Mesenchymal stem cell (in vitro differentiated cells and primary cell): ENCODE measurements at regions not wholly inside any gene's neighbourhood (a gene's known extent, or its start where the extent isn't known, plus 50 kb on each side); places are given as distances from the start of the nearest gene placed in this dataset.

ENCODE experiments used
- DNase-seq: peaks from one replicate; pipeline ENCODE4 v3.0.0-alpha.2; 2013
- H2AFZ ChIP-seq: one replicate; pipeline ENCODE4 v1.6.1; 2013; ENCODE audit warnings: low read depth, mild to moderate bottlenecking, control low read depth, inconsistent platforms, low read length, moderate library complexity
- H2AK5ac ChIP-seq: 2 replicates; pipeline ENCODE4 v1.6.1; 2013; ENCODE audit warnings: low read length, moderate library complexity, mild to moderate bottlenecking, inconsistent platforms; ENCODE audit not compliant: severe bottlenecking
- H2BK120ac ChIP-seq: one replicate; pipeline ENCODE4 v1.6.1; 2013; ENCODE audit warnings: low read depth, mild to moderate bottlenecking, inconsistent platforms, low read length, moderate library complexity
- H2BK12ac ChIP-seq, 2 experiments: one replicate each; pipeline ENCODE4 v1.6.1; 2013; ENCODE audit warnings: inconsistent platforms in 2 of 2, low read length in 2 of 2, mild to moderate bottlenecking in 2 of 2, moderate library complexity in 2 of 2, control low read depth in 1 of 2
- H2BK15ac ChIP-seq: one replicate; pipeline ENCODE4 v1.6.1; 2013; ENCODE audit warnings: mild to moderate bottlenecking, low read depth, inconsistent platforms; ENCODE audit not compliant: poor library complexity, severe bottlenecking
- H2BK5ac ChIP-seq: 2 replicates; pipeline ENCODE4 v1.6.1; 2013; ENCODE audit warnings: low read depth, mild to moderate bottlenecking, low read length, control low read depth, inconsistent platforms; ENCODE audit not compliant: poor library complexity, severe bottlenecking
- H3K14ac ChIP-seq, 2 experiments: one replicate each; pipeline ENCODE4 v1.6.1; 2013; ENCODE audit warnings: inconsistent platforms in 2 of 2, low read length in 2 of 2, control low read depth in 1 of 2, mild to moderate bottlenecking in 1 of 2, moderate library complexity in 1 of 2
- H3K18ac ChIP-seq, 2 experiments: one replicate each; pipeline ENCODE4 v1.6.1; 2013; ENCODE audit warnings: inconsistent platforms in 2 of 2, low read length in 2 of 2, control low read depth in 1 of 2, low read depth in 1 of 2, mild to moderate bottlenecking in 1 of 2
- H3K23ac ChIP-seq, 2 experiments: one replicate each; pipeline ENCODE4 v1.6.1; 2013; ENCODE audit warnings: inconsistent platforms in 2 of 2, low read length in 2 of 2, mild to moderate bottlenecking in 2 of 2, moderate library complexity in 2 of 2, control low read depth in 1 of 2
- H3K27ac ChIP-seq: 2 replicates; pipeline ENCODE4 v1.5.1; 2013; ENCODE audit warnings: mild to moderate bottlenecking, moderate library complexity, low read length, control low read depth, inconsistent platforms; ENCODE audit not compliant: poor library complexity, severe bottlenecking
- H3K27me3 ChIP-seq, 2 experiments: 2 replicates each; pipeline versions ENCODE4 v1.6.1 to v1.7.0; 2013; ENCODE audit warnings: low read length in 2 of 2, mild to moderate bottlenecking in 2 of 2, moderate library complexity in 2 of 2, control low read depth in 1 of 2, inconsistent platforms in 1 of 2; ENCODE audit not compliant: control insufficient read depth in 1 of 2, insufficient read depth in 1 of 2
- H3K36me3 ChIP-seq, 2 experiments: 2 replicates each; pipeline versions ENCODE4 v1.6.1 to v1.7.0; 2013; ENCODE audit warnings: low read length in 2 of 2, control low read depth in 1 of 2, inconsistent platforms in 1 of 2, low read depth in 1 of 2, mild to moderate bottlenecking in 1 of 2; ENCODE audit not compliant: insufficient read depth in 2 of 2, control insufficient read depth in 1 of 2
- H3K4ac ChIP-seq, 2 experiments: one replicate each; pipeline ENCODE4 v1.6.1; 2013; ENCODE audit warnings: inconsistent platforms in 2 of 2, low read length in 2 of 2, mild to moderate bottlenecking in 2 of 2, moderate library complexity in 2 of 2, control low read depth in 1 of 2, low read depth in 1 of 2
- H3K4me1 ChIP-seq: 2 replicates; pipeline ENCODE4 v1.6.1; 2013; ENCODE audit warnings: low read depth, low read length, control low read depth; ENCODE audit not compliant: control insufficient read depth, insufficient read depth
- H3K4me2 ChIP-seq: 2 replicates; pipeline ENCODE4 v1.6.1; 2013; ENCODE audit warnings: low read length, mild to moderate bottlenecking, inconsistent platforms; ENCODE audit not compliant: poor library complexity, severe bottlenecking
- H3K4me3 ChIP-seq, 2 experiments: 2 replicates each; pipeline versions ENCODE4 v1.5.1 to v1.7.0; 2013; ENCODE audit warnings: low read length in 2 of 2, mild to moderate bottlenecking in 2 of 2, control low read depth in 1 of 2, low read depth in 1 of 2; ENCODE audit not compliant: insufficient read depth in 1 of 2
- H3K79me1 ChIP-seq: replicated peaks from 2 replicates; pipeline ENCODE4 v1.6.1; 2013; ENCODE audit warnings: mild to moderate bottlenecking, control low read depth, low read length, inconsistent platforms; ENCODE audit not compliant: poor library complexity, severe bottlenecking
- H3K9ac ChIP-seq: 2 replicates; pipeline ENCODE4 v1.7.0; 2013; ENCODE audit warnings: mild to moderate bottlenecking, low read length, moderate library complexity
- H3K9me3 ChIP-seq: 2 replicates; pipeline ENCODE4 v1.7.0; 2013; ENCODE audit warnings: mild to moderate bottlenecking, low read length; ENCODE audit not compliant: control insufficient read depth
- H4K8ac ChIP-seq: one replicate; pipeline ENCODE4 v1.6.1; 2013; ENCODE audit warnings: inconsistent platforms, mild to moderate bottlenecking, low read length, moderate library complexity
- H4K91ac ChIP-seq: one replicate; pipeline ENCODE4 v1.6.1; 2013; ENCODE audit warnings: mild to moderate bottlenecking, low read length, inconsistent platforms
- WGBS: methylation state at CpG from one replicate; pipeline ENCODE4 v1.1.7; 2013; ENCODE audit warnings: mixed read lengths; 5-methylcytosine and 5-hydroxymethylcytosine counted together

DNA sequence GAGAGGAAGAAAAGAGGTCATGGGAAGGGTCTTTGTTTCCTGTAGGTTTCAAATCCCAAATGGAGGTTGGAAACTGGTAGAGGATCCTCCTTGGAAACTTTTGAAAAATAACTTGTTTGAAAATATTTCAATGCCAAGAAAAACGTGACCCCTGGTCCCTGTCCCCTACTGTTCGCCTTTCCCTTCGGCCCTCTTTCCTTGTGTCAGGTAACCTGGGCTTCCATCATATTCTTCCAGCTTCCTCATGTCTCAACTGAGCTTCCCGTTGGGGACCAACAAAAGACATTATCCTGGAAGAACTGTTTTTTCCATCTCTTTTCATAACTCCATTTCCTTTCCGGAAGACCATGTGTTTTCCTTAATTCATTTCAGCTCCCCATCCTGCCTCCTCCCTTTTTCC is 266.8 kb upstream of the ANKRD55 start:
- Histone ChIP-seq H2AFZ (no peak overlapping the region), H4K8ac (no peak overlapping the region), H3K18ac (no peak overlapping the region), H2BK5ac (no peak overlapping the region), H3K27me3 (no peaks in the 10 kb centered on the region), H3K4ac (no peak overlapping the region), H3K4me3 (no peak overlapping the region), H3K79me1 (no peaks in the 10 kb centered on the region), H3K23ac (no peak overlapping the region), H2BK15ac (no peak overlapping the region), H3K4me1 (peaks cover 5% of the 10 kb centered on the region), H3K4me2 (no peak overlapping the region), H2BK12ac (peak overlapping the region in 1 of 2 experiments; percentile 57), H2BK120ac (no peak overlapping the region), H3K14ac (no peak overlapping the region), H3K9me3 (peaks cover 5% of the 10 kb centered on the region), H3K9ac (no peak overlapping the region), H4K91ac (no peak overlapping the region), H2AK5ac (no peak overlapping the region), H3K36me3 (peaks cover 0 to 6% of the 10 kb centered on the region in 2 experiments), H3K27ac (no peak overlapping the region)
- WGBS = 97% methylated on average over 5 of the region's 5 CpGs
- DNase-seq = no peak

DNA sequence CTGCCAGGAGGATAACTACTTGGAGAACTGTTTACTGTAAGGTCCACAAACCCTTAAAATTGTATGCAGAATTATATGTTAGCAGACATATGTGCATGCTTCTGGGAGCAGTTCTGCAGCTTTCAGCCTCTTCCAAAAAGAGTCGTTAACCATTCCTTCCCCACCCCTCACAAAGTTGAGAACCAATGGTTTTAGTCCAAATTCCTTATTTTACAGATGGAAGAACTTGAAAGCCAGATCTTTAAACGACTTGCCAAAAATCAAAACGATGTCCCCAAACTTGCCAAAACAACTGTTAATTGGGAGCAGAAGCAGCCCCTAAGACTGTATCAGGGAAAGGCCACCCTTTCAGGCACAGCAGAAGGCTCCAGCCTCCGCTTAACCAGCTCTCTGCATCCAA is 266.4 kb upstream of the ANKRD55 start:
- no peak overlapping the region for H4K91ac ChIP-seq
- H3K4ac ChIP-seq = no peak overlapping the region
- peak overlapping the region in 1 of 2 experiments; percentile 11 for H3K18ac ChIP-seq
- no peak overlapping the region for H3K4me3 ChIP-seq
- peaks cover 6% of the 10 kb centered on the region for H3K4me1 ChIP-seq
- no peak overlapping the region for H3K23ac ChIP-seq
- DNase-seq = no peak
- H3K79me1 ChIP-seq = no peaks in the 10 kb centered on the region
- no peak overlapping the region for H3K9ac ChIP-seq
- no peaks in the 10 kb centered on the region for H3K27me3 ChIP-seq
- no peak overlapping the region for H3K27ac ChIP-seq
- H2AFZ ChIP-seq = no peak overlapping the region
- H3K9me3 ChIP-seq = peaks cover 5% of the 10 kb centered on the region
- H3K4me2 ChIP-seq = no peak overlapping the region
- WGBS = 97% methylated on average over 3 of the region's 4 CpGs
- H2BK120ac ChIP-seq = no peak overlapping the region
- H2BK15ac ChIP-seq = no peak overlapping the region
- H2BK12ac ChIP-seq = no peak overlapping the region
- no peak overlapping the region for H2BK5ac ChIP-seq
- H3K36me3 ChIP-seq = peaks cover 0 to 6% of the 10 kb centered on the region in 2 experiments
- H2AK5ac ChIP-seq = no peak overlapping the region
- H3K14ac ChIP-seq = no peak overlapping the region
- no peak overlapping the region for H4K8ac ChIP-seq

DNA sequence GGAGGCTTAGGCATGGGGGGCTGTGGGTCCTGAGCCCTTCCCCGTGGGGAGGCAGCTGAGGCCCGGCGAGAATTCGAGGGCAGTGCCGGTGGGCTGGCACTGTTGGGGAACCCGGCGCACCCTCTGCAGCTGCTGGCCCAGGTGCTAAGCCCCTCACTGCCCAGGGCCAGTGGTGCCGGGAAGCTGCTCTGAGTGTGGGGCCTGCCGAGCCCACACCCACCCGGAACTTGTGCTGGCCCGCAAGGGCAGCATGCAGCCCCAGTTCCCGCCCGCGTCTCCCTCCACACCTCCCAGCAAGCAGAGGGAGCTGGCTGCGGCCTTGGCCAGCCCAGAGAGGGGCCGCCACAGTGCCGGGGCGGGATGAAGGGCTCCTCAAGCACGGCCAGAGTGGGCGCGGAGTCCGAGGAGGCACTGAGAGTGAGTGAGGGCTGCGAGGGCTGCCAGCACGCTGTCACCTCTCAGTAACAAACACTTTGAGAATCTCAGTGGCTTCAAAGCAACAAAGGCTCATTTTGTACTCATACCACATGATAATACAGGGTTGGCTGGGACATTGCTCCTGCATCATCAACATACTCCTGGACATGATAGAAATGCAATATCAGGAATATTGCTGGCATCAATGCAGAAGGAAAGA is 265.7 kb upstream of the ANKRD55 start:
- no peak overlapping the region for H3K4me3 ChIP-seq
- peak overlapping the region in 1 of 2 experiments; percentile 99 for H2BK12ac ChIP-seq
- H3K4ac ChIP-seq = peak overlapping the region in 1 of 2 experiments; percentile 82
- no peaks in the 10 kb centered on the region for H3K27me3 ChIP-seq
- peak overlapping the region; percentile 8 for H4K91ac ChIP-seq
- H4K8ac ChIP-seq = no peak overlapping the region
- no peaks in the 10 kb centered on the region for H3K79me1 ChIP-seq
- H3K9ac ChIP-seq = no peak overlapping the region
- no peak overlapping the region for H2BK5ac ChIP-seq
- peaks cover 0 to 6% of the 10 kb centered on the region in 2 experiments for H3K36me3 ChIP-seq
- no peak overlapping the region for H3K27ac ChIP-seq
- peak overlapping the region in 1 of 2 experiments; percentile 96 for H3K14ac ChIP-seq
- H2BK15ac ChIP-seq = peak overlapping the region; percentile 53
- H2AK5ac ChIP-seq = no peak overlapping the region
- no peak overlapping the region for H2AFZ ChIP-seq
- peaks cover 1% of the 10 kb centered on the region for H3K9me3 ChIP-seq
- H3K18ac ChIP-seq = peak overlapping the region; percentile 11 to 88
- no peak overlapping the region for H3K4me2 ChIP-seq
- H3K4me1 ChIP-seq = peaks cover 8% of the 10 kb centered on the region
- H3K23ac ChIP-seq = peak overlapping the region in 1 of 2 experiments; percentile 85
- no peak for DNase-seq
- WGBS = 96% methylated on average over 22 of the region's 24 CpGs
- no peak overlapping the region for H2BK120ac ChIP-seq

DNA sequence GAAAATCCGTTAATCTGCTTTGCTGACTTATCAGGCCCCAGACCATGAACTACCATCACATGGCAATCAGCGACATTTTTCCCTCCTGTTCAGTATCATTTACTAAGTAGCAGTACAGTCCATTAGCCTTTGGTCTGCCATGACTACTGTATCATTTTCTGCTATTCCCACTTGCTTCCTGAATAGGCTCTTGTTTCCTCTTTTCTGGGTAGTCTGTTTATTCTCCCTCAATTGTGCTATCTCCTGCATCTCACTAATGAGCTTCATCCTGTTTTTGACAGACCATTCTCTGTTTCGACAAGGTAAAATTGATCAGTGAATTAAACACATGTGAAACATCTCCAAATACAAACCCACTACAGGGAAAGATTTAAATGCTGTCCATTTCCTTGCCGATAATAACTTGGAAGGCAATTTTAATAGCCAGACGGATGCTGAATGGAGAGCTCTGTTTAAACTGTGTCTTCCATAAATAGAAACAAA is 263.5 kb upstream of the ANKRD55 start:
- peak overlapping the region in 1 of 2 experiments; percentile 76 for H3K18ac ChIP-seq
- peak overlapping the region in 1 of 2 experiments; percentile 77 for H2BK12ac ChIP-seq
- no peak overlapping the region for H2AFZ ChIP-seq
- no peak overlapping the region for H2BK15ac ChIP-seq
- no peaks in the 10 kb centered on the region for H3K9me3 ChIP-seq
- H3K23ac ChIP-seq = no peak overlapping the region
- H3K27me3 ChIP-seq = no peaks in the 10 kb centered on the region
- H2BK120ac ChIP-seq = no peak overlapping the region
- H4K8ac ChIP-seq = no peak overlapping the region
- peaks cover 4% of the 10 kb centered on the region for H3K4me1 ChIP-seq
- H3K36me3 ChIP-seq = peaks cover 0 to 6% of the 10 kb centered on the region in 2 experiments
- 11% methylated on average over 5 of the region's 5 CpGs for WGBS
- no peak overlapping the region for H2BK5ac ChIP-seq
- H3K4me3 ChIP-seq = no peak overlapping the region
- peak; percentile 70 for DNase-seq
- peak overlapping the region in 1 of 2 experiments; percentile 40 for H3K4ac ChIP-seq
- H3K27ac ChIP-seq = no peak overlapping the region
- H3K79me1 ChIP-seq = no peaks in the 10 kb centered on the region
- H4K91ac ChIP-seq = no peak overlapping the region
- no peak overlapping the region for H3K4me2 ChIP-seq
- no peak overlapping the region for H3K14ac ChIP-seq
- H3K9ac ChIP-seq = no peak overlapping the region
- H2AK5ac ChIP-seq = no peak overlapping the region
